ENCODE measurements at regions not wholly inside any gene's neighbourhood (a gene's known extent, or its start where the extent isn't known, plus 50 kb on each side); places are given as distances from the start of the nearest gene placed in this dataset.

DNA sequence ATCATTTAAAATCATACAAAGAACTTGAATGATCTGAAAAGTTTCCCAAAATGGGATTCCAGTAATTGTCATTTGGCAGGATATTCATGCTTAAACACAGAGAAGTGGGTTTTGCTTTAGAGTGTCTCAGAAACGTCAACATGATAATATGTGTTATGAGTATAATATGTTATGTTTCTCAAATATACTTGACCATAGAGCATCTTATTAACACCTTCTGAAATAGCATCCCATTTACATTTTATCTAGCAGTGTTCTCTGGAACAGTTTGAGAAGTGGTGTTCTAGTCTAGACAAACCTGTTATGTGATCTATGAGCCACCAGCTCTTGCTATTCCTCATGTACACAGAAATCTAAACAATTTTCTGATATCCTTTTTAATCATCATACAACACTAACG lies 588.8 kb upstream of the PBX1 start:
- H3K4me1 Mint-ChIP-seq, result no peaks in the 10 kb centered on the region
- H3K27me3 Mint-ChIP-seq, result no peaks in the 10 kb centered on the region
- Histone ChIP-seq H3K4me1 (ENCODE audit: insufficient read depth, low read length) (no peaks in the 10 kb centered on the region), H3K4me3 (ENCODE audit: low read length in 2 of 2) (no peak overlapping the region), H3K36me3 (ENCODE audit: insufficient read depth, low read length) (no peaks in the 10 kb centered on the region), H3K27ac (ENCODE audit: low read depth, low read length) (no peak overlapping the region), H3K27me3 (ENCODE audit: insufficient read depth, low read length) (no peaks in the 10 kb centered on the region), H3K9me3 (ENCODE audit: control insufficient read depth in 1 of 2, low read length in 2 of 2) (no peaks in the 10 kb centered on the region)
- H3K9me3 Mint-ChIP-seq, result peaks cover 2 to 12% (median 6%) of the 10 kb centered on the region in 8 donors
- no peak for DNase-seq
- CTCF ChIA-PET (ENCODE audit: partially characterized antibody), result no interaction called here
- H3K36me3 Mint-ChIP-seq, result no peaks in the 10 kb centered on the region
- H3K27ac Mint-ChIP-seq, result no peak overlapping the region
- no peak overlapping the region for H3K4me3 Mint-ChIP-seq
- intact Hi-C loops (cut with micrococcal nuclease), result no loop called here
- POLR2A ChIA-PET (ENCODE audit: partially characterized antibody), result no interaction called here

DNA sequence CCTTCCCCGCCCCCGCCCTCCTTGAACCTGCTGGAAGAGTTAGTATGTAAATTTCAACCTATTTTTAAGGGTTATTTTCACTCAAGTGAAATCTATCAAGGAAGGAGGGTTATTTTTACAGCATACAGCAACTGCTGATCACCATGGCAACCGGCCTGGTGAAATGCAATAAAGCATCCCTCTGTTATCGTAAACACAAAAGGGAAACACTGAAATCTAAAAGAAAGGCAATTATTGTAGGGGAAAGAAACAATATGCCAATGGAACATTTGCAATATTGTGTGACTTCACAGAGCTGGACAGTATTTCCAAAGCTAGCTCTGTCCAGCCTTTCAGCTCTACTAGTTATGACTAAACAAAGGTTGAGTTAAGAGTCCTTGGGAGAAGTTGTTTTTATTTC lies 588.3 kb upstream of the PBX1 start:
- H3K27me3 ChIP-seq (ENCODE audit: insufficient read depth, low read length), result no peaks in the 10 kb centered on the region
- intact Hi-C loops (cut with micrococcal nuclease), result no loop called here
- Mint-ChIP-seq H3K4me3 (no peak overlapping the region), H3K4me1 (no peaks in the 10 kb centered on the region), H3K27me3 (no peaks in the 10 kb centered on the region), H3K36me3 (no peaks in the 10 kb centered on the region), H3K27ac (no peak overlapping the region), H3K9me3 (peaks cover 2 to 11% (median 5%) of the 10 kb centered on the region in 8 donors)
- ChIA-PET POLR2A (ENCODE audit: partially characterized antibody) (no interaction called here), CTCF (ENCODE audit: partially characterized antibody) (no interaction called here)
- H3K36me3 ChIP-seq (ENCODE audit: insufficient read depth, low read length), result no peaks in the 10 kb centered on the region
- H3K4me3 ChIP-seq (ENCODE audit: low read length in 2 of 2), result no peak overlapping the region
- H3K27ac ChIP-seq (ENCODE audit: low read depth, low read length), result no peak overlapping the region
- no peaks in the 10 kb centered on the region for H3K4me1 ChIP-seq (ENCODE audit: insufficient read depth, low read length)
- H3K9me3 ChIP-seq (ENCODE audit: control insufficient read depth in 1 of 2, low read length in 2 of 2), result no peaks in the 10 kb centered on the region
- DNase-seq, result no peak

DNA sequence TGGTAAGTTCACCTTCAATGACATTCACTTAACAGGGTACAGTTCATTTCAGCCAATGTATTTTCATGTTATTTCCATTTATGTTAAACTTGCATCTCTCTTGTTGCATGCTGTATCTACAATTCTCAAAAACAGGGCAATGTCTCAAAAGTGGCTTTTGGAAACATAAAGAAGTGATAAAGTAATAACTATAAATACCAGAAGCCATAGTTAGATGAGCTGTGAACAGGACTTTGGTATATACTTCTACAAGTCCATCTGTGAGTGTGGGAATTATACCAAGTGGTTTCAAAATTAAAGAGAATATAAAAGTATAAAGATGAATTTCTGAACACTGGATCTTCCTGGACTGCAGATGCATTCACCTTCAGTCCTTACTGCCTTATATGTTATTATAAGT lies 585.4 kb upstream of the PBX1 start:
- Histone ChIP-seq H3K9me3 (ENCODE audit: control insufficient read depth in 1 of 2, low read length in 2 of 2) (no peaks in the 10 kb centered on the region), H3K4me3 (ENCODE audit: low read length in 2 of 2) (no peak overlapping the region), H3K27ac (ENCODE audit: low read depth, low read length) (no peak overlapping the region), H3K36me3 (ENCODE audit: insufficient read depth, low read length) (no peaks in the 10 kb centered on the region), H3K4me1 (ENCODE audit: insufficient read depth, low read length) (no peaks in the 10 kb centered on the region), H3K27me3 (ENCODE audit: insufficient read depth, low read length) (no peaks in the 10 kb centered on the region)
- H3K27me3 Mint-ChIP-seq, result no peaks in the 10 kb centered on the region
- intact Hi-C loops (cut with micrococcal nuclease), result no loop called here
- POLR2A ChIA-PET (ENCODE audit: partially characterized antibody), result no interaction called here
- no peak overlapping the region for H3K4me3 Mint-ChIP-seq
- H3K27ac Mint-ChIP-seq, result no peak overlapping the region
- H3K36me3 Mint-ChIP-seq, result no peaks in the 10 kb centered on the region
- CTCF ChIA-PET (ENCODE audit: partially characterized antibody), result no interaction called here
- no peak for DNase-seq
- peaks cover 4 to 22% (median 8%) of the 10 kb centered on the region in 8 donors for H3K9me3 Mint-ChIP-seq
- no peaks in the 10 kb centered on the region for H3K4me1 Mint-ChIP-seq

DNA sequence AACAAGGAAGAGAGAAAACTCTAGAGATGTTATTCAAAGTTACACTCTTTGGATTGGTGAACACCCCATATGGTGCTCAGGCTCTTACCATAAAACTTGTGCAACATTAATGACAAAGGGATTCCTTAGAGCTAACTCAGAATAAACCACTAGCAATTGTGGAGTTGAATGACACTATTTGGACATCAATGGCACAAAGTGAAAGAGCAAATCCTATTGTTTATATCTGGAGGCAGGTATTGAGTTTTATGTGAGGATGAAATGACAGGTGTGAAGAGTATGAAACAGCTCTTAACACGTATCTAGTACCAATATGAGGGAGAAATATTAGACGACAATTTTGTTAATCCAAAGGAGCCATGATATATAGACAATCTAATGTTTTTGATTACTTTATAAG lies 584.9 kb upstream of the PBX1 start:
- Histone ChIP-seq H3K27ac (ENCODE audit: low read depth, low read length) (no peak overlapping the region), H3K36me3 (ENCODE audit: insufficient read depth, low read length) (no peaks in the 10 kb centered on the region), H3K9me3 (ENCODE audit: control insufficient read depth in 1 of 2, low read length in 2 of 2) (no peaks in the 10 kb centered on the region), H3K27me3 (ENCODE audit: insufficient read depth, low read length) (no peaks in the 10 kb centered on the region), H3K4me1 (ENCODE audit: insufficient read depth, low read length) (no peaks in the 10 kb centered on the region), H3K4me3 (ENCODE audit: low read length in 2 of 2) (no peak overlapping the region)
- no peaks in the 10 kb centered on the region for H3K36me3 Mint-ChIP-seq
- no peak for DNase-seq
- no peak overlapping the region for H3K4me3 Mint-ChIP-seq
- no peak overlapping the region for H3K27ac Mint-ChIP-seq
- intact Hi-C loops (cut with micrococcal nuclease), result no loop called here
- CTCF ChIA-PET (ENCODE audit: partially characterized antibody), result no interaction called here
- no peaks in the 10 kb centered on the region for H3K4me1 Mint-ChIP-seq
- H3K9me3 Mint-ChIP-seq, result peaks cover 4 to 22% (median 7%) of the 10 kb centered on the region in 8 donors
- no peaks in the 10 kb centered on the region for H3K27me3 Mint-ChIP-seq
- POLR2A ChIA-PET (ENCODE audit: partially characterized antibody), result no interaction called here

DNA sequence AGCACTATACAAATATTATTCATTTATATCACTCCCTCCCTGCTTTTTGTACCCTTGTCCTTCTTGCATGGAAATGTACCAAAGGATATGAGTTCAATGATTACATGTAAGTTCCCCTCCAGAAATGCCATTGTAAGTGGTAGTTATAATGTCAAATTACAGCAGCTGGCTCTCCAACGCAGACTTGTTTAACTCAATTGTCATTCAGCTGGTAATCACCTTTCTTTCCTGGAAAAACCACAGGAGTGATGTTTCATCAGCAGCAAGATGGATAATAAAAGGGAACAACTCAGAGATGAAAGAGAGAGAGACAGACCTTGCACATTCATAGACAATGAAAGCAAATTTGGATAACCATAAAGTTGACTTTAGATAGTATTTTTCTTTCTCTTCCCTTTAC lies 578.6 kb upstream of the PBX1 start:
- no peaks in the 10 kb centered on the region for H3K36me3 ChIP-seq (ENCODE audit: insufficient read depth, low read length)
- CTCF ChIA-PET (ENCODE audit: partially characterized antibody), result no interaction called here
- H3K27me3 ChIP-seq (ENCODE audit: insufficient read depth, low read length), result no peaks in the 10 kb centered on the region
- no peak overlapping the region for H3K4me3 ChIP-seq (ENCODE audit: low read length in 2 of 2)
- H3K9me3 Mint-ChIP-seq, result peaks cover 4 to 28% (median 11%) of the 10 kb centered on the region in 8 donors
- no peaks in the 10 kb centered on the region for H3K4me1 Mint-ChIP-seq
- intact Hi-C loops (cut with micrococcal nuclease), result no loop called here
- no peak overlapping the region for H3K27ac ChIP-seq (ENCODE audit: low read depth, low read length)
- no peak for DNase-seq
- H3K36me3 Mint-ChIP-seq, result no peaks in the 10 kb centered on the region
- POLR2A ChIA-PET (ENCODE audit: partially characterized antibody), result no interaction called here
- no peaks in the 10 kb centered on the region for H3K27me3 Mint-ChIP-seq
- H3K4me1 ChIP-seq (ENCODE audit: insufficient read depth, low read length), result no peaks in the 10 kb centered on the region
- H3K27ac Mint-ChIP-seq, result no peak overlapping the region
- H3K9me3 ChIP-seq (ENCODE audit: control insufficient read depth in 1 of 2, low read length in 2 of 2), result no peaks in the 10 kb centered on the region
- H3K4me3 Mint-ChIP-seq, result no peak overlapping the region

DNA sequence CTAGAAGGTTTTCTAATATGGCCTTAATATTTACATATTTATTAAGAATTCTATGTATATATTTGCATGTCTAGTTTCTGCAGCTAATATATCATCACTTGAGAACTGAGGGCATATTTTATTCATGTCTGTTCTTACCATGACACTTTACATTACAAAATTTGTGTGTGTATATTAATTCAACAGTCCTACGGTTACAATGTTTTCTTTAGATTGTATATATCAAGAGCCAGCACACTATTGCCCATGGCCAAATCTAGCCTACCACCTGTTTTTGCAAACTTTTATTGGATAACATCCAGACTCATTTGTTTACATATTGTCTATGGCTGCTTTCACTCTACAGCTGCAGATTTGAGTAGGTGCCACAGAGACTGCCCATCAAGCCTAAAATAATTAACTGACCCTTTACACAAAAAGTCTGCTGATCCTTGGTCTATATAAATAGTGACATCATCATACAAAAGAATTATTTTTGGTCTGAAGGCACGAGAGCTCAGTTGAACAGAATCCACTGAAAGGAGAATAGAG lies 577.4 kb upstream of the PBX1 start:
- H3K36me3 ChIP-seq (ENCODE audit: insufficient read depth, low read length), result no peaks in the 10 kb centered on the region
- ChIA-PET CTCF (ENCODE audit: partially characterized antibody) (no interaction called here), POLR2A (ENCODE audit: partially characterized antibody) (no interaction called here)
- intact Hi-C loops (cut with micrococcal nuclease), result no loop called here
- no peak overlapping the region for H3K27ac Mint-ChIP-seq
- no peak overlapping the region for H3K4me3 ChIP-seq (ENCODE audit: low read length in 2 of 2)
- no peaks in the 10 kb centered on the region for H3K27me3 ChIP-seq (ENCODE audit: insufficient read depth, low read length)
- H3K4me1 Mint-ChIP-seq, result no peaks in the 10 kb centered on the region
- H3K27me3 Mint-ChIP-seq, result no peaks in the 10 kb centered on the region
- H3K27ac ChIP-seq (ENCODE audit: low read depth, low read length), result no peak overlapping the region
- DNase-seq, result no peak
- peaks cover 3 to 26% (median 10%) of the 10 kb centered on the region in 8 donors for H3K9me3 Mint-ChIP-seq
- H3K4me1 ChIP-seq (ENCODE audit: insufficient read depth, low read length), result no peaks in the 10 kb centered on the region
- H3K36me3 Mint-ChIP-seq, result no peaks in the 10 kb centered on the region
- H3K4me3 Mint-ChIP-seq, result no peak overlapping the region
- H3K9me3 ChIP-seq (ENCODE audit: control insufficient read depth in 1 of 2, low read length in 2 of 2), result no peaks in the 10 kb centered on the region

DNA sequence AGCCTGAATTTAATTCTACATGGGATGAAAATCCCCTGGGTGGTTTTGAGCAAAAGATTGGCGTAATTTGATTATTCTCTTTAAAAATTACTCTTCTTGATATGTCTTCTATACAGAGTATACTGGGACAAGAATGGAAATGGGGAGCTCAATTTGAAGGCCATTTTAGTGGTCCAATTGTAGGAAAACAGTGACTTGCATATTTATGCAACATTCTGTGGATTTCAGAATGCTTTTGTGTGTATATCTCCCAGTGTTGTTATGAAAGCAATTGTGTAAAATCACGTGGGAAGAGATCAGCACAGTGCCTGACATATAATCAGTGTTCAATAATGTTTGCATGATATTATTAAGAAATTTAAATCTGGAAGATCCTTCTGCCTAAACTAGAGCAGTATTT lies 575.9 kb upstream of the PBX1 start:
- no peak overlapping the region for H3K4me3 ChIP-seq (ENCODE audit: low read length in 2 of 2)
- ChIA-PET POLR2A (ENCODE audit: partially characterized antibody) (no interaction called here), CTCF (ENCODE audit: partially characterized antibody) (no interaction called here)
- peaks cover 3 to 18% (median 6%) of the 10 kb centered on the region in 8 donors for H3K9me3 Mint-ChIP-seq
- intact Hi-C loops (cut with micrococcal nuclease), result no loop called here
- H3K27ac Mint-ChIP-seq, result no peak overlapping the region
- H3K4me1 ChIP-seq (ENCODE audit: insufficient read depth, low read length), result no peaks in the 10 kb centered on the region
- no peak for DNase-seq
- H3K9me3 ChIP-seq (ENCODE audit: control insufficient read depth in 1 of 2, low read length in 2 of 2), result no peaks in the 10 kb centered on the region
- H3K27me3 Mint-ChIP-seq, result no peaks in the 10 kb centered on the region
- H3K4me3 Mint-ChIP-seq, result no peak overlapping the region
- H3K27ac ChIP-seq (ENCODE audit: low read depth, low read length), result no peak overlapping the region
- no peaks in the 10 kb centered on the region for H3K36me3 Mint-ChIP-seq
- H3K36me3 ChIP-seq (ENCODE audit: insufficient read depth, low read length), result no peaks in the 10 kb centered on the region
- no peaks in the 10 kb centered on the region for H3K4me1 Mint-ChIP-seq
- H3K27me3 ChIP-seq (ENCODE audit: insufficient read depth, low read length), result no peaks in the 10 kb centered on the region

DNA sequence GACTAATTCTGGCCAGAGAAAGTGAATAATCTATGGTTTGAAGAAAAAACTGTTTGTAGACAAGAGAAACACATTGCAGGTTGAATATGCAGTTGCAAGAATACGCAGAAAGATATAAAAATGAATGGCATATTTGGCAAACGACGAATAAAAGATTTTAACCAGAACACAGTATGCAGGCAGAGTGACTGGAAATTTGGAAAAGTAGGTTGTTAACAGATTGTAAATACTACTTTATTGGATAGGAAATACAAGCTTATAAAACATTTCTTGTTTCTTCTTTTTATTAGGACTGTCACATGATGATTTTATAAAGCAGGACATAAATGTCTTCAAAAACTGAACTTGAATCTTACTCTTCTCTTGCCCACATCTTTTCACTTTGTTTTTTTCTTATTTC lies 573.3 kb upstream of the PBX1 start:
- no peaks in the 10 kb centered on the region for H3K27me3 Mint-ChIP-seq
- H3K4me3 Mint-ChIP-seq, result no peak overlapping the region
- DNase-seq, result no peak
- H3K9me3 Mint-ChIP-seq, result peaks cover 3 to 12% (median 5%) of the 10 kb centered on the region in 8 donors
- H3K4me1 Mint-ChIP-seq, result no peaks in the 10 kb centered on the region
- Histone ChIP-seq H3K4me3 (ENCODE audit: low read length in 2 of 2) (no peak overlapping the region), H3K9me3 (ENCODE audit: control insufficient read depth in 1 of 2, low read length in 2 of 2) (no peaks in the 10 kb centered on the region), H3K27ac (ENCODE audit: low read depth, low read length) (no peak overlapping the region), H3K27me3 (ENCODE audit: insufficient read depth, low read length) (no peaks in the 10 kb centered on the region), H3K36me3 (ENCODE audit: insufficient read depth, low read length) (no peaks in the 10 kb centered on the region), H3K4me1 (ENCODE audit: insufficient read depth, low read length) (no peaks in the 10 kb centered on the region)
- H3K36me3 Mint-ChIP-seq, result no peaks in the 10 kb centered on the region
- ChIA-PET POLR2A (ENCODE audit: partially characterized antibody) (no interaction called here), CTCF (ENCODE audit: partially characterized antibody) (no interaction called here)
- intact Hi-C loops (cut with micrococcal nuclease), result no loop called here
- no peak overlapping the region for H3K27ac Mint-ChIP-seq
